22Rv1 (cell line): ENCODE measurements at regions not wholly inside any gene's neighbourhood (a gene's known extent, or its start where the extent isn't known, plus 50 kb on each side); places are given as distances from the start of the nearest gene placed in this dataset.

Experiments used
- ZFX ChIP-seq: fragments of 450-650 bp; IDR thresholded peaks from 2 replicates; pipeline ENCODE4 v1.6.1; 2017; ENCODE audit warnings: antibody characterized with exemption, borderline replicate concordance
- TF ChIP-seq, protein P1 (sequence below): fragments of 450-650 bp; IDR thresholded peaks from 2 replicates; pipeline ENCODE4 v1.5.1; 2017; ENCODE audit warnings: mild to moderate bottlenecking

DNA sequence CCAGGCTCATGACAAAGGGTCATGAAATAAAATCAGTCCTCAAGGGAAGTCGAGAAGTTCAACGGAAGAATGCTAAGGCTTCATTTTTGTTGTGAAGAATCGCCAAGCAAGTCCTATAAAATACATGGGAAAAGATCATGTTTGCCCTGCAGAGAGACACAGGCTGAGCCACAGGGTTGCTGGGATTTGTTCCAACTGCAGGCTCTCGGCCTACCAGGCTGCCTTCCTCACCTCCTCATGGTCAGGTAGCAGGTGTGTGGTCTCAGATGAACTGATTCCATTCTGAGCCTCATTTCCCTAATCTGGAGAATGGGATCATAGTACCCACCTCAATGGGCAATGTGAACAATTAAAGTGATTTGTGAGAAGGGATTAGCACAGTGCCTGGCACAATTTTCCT, 114.9 kb upstream of the SPATA13 start:
- no peak for TF ChIP-seq ZFX
- TF ChIP-seq, protein P1, sequence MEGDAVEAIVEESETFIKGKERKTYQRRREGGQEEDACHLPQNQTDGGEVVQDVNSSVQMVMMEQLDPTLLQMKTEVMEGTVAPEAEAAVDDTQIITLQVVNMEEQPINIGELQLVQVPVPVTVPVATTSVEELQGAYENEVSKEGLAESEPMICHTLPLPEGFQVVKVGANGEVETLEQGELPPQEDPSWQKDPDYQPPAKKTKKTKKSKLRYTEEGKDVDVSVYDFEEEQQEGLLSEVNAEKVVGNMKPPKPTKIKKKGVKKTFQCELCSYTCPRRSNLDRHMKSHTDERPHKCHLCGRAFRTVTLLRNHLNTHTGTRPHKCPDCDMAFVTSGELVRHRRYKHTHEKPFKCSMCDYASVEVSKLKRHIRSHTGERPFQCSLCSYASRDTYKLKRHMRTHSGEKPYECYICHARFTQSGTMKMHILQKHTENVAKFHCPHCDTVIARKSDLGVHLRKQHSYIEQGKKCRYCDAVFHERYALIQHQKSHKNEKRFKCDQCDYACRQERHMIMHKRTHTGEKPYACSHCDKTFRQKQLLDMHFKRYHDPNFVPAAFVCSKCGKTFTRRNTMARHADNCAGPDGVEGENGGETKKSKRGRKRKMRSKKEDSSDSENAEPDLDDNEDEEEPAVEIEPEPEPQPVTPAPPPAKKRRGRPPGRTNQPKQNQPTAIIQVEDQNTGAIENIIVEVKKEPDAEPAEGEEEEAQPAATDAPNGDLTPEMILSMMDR, result no peak
